ENCODE measurements at regions not wholly inside any gene's neighbourhood (a gene's known extent, or its start where the extent isn't known, plus 50 kb on each side); places are given as distances from the start of the nearest gene placed in this dataset.

DNA sequence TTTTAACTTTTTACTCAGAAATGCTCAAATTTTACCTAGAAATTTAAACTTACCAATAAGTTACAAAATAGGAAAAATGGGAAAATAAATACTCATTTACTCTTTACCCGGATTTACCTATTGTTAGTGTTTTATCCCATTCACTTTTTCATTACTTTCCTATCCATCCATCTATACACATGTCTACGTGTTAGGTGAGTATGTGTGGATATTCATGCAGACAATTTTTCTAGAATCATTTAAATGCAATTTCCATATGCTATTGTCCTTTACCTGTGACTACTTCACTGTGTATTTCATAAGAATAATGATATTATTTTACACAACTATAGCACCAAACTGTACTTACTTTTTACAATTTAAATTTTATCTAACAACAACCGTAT lies 896.6 kb upstream of the INTU start:
- 88 to 94% methylated on average over 3 of the region's 3 CpGs for WGBS, 2 donors
- ATAC-seq (ENCODE audit: low FRiP score in 2 of 2) = no peak

DNA sequence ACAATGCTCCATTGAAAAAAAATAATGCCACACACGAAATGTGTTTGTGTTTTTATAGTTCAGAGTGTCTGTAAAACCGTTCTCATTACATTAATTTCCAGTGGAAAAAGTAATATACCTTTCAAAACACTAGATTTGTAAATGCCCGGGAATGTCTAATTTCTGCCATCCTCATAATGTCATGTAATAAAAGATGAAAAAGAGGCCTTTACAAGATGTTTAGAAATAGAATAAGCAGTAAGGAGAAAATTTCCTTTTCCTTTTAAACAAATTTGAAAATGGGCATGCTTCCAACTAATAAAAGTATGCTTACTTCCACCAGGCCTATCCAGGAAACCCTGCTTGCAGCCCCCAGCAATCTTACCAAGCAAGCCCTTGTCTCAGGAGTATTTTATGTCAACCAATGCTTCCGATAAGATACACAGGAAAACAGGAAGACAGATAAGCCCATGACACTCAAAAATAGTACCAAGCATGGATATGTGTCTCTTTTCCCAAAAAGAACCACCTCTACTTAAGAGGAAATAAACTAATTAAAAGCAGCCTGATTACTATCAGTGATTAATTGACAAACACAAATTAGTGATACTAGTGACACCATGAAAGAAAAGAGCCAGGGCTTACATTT lies 894.7 kb upstream of the INTU start:
- TF ChIP-seq EP300 (IDR thresholded peaks at IDR 0.05) (no peak), POLR2A (IDR thresholded peaks at IDR 0.05) (no peak), POLR2AphosphoS5 (IDR thresholded peaks at IDR 0.05) (no peak)
- TF ChIP-seq, protein P1, sequence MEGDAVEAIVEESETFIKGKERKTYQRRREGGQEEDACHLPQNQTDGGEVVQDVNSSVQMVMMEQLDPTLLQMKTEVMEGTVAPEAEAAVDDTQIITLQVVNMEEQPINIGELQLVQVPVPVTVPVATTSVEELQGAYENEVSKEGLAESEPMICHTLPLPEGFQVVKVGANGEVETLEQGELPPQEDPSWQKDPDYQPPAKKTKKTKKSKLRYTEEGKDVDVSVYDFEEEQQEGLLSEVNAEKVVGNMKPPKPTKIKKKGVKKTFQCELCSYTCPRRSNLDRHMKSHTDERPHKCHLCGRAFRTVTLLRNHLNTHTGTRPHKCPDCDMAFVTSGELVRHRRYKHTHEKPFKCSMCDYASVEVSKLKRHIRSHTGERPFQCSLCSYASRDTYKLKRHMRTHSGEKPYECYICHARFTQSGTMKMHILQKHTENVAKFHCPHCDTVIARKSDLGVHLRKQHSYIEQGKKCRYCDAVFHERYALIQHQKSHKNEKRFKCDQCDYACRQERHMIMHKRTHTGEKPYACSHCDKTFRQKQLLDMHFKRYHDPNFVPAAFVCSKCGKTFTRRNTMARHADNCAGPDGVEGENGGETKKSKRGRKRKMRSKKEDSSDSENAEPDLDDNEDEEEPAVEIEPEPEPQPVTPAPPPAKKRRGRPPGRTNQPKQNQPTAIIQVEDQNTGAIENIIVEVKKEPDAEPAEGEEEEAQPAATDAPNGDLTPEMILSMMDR (IDR thresholded peaks at IDR 0.05) = no peak
- no peaks in the 10 kb centered on the region for H3K27me3 ChIP-seq
- no peaks in the 10 kb centered on the region for H3K4me1 ChIP-seq
- H3K4me3 ChIP-seq = no peak overlapping the region
- ATAC-seq (ENCODE audit: low FRiP score in 2 of 2) = no peak
- no peaks in the 10 kb centered on the region for H3K36me3 ChIP-seq
- H3K9me3 ChIP-seq = no peaks in the 10 kb centered on the region
- no peak for DNase-seq
- 48 to 64% methylated on average over 4 of the region's 4 CpGs for WGBS, 2 donors
- no peak overlapping the region for H3K27ac ChIP-seq

More for the DNA sequence above, 896.6 kb upstream of the INTU start:
- Histone ChIP-seq H3K36me3 (no peaks in the 10 kb centered on the region), H3K4me3 (no peak overlapping the region), H3K9me3 (no peaks in the 10 kb centered on the region), H3K27me3 (no peaks in the 10 kb centered on the region), H3K27ac (no peak overlapping the region), H3K4me1 (no peaks in the 10 kb centered on the region)
- no peak for DNase-seq
- TF ChIP-seq POLR2A (IDR thresholded peaks at IDR 0.05) (no peak), EP300 (IDR thresholded peaks at IDR 0.05) (no peak), POLR2AphosphoS5 (IDR thresholded peaks at IDR 0.05) (no peak)
- TF ChIP-seq, protein P1 (IDR thresholded peaks at IDR 0.05) = no peak

GRCh38 chr4:126738527-126738923 lies 894.2 kb upstream of the INTU start:
- no peak for TF ChIP-seq POLR2A (IDR thresholded peaks at IDR 0.05)
- no peak for TF ChIP-seq POLR2AphosphoS5 (IDR thresholded peaks at IDR 0.05)
- TF ChIP-seq, protein P1 (IDR thresholded peaks at IDR 0.05) = no peak
- no peak for TF ChIP-seq EP300 (IDR thresholded peaks at IDR 0.05)
- Histone ChIP-seq H3K9me3 (no peaks in the 10 kb centered on the region), H3K4me1 (no peaks in the 10 kb centered on the region), H3K27me3 (no peaks in the 10 kb centered on the region), H3K36me3 (no peaks in the 10 kb centered on the region), H3K27ac (no peak overlapping the region), H3K4me3 (no peak overlapping the region)
- WGBS, 2 donors = 65 to 66% methylated on average over 4 of the region's 4 CpGs
- DNase-seq = no peak
- no peak for ATAC-seq (ENCODE audit: low FRiP score in 2 of 2)

GRCh38 chr4:126738926-126739325 lies 893.8 kb upstream of the INTU start:
- Histone ChIP-seq H3K4me1 (no peaks in the 10 kb centered on the region), H3K4me3 (no peak overlapping the region), H3K36me3 (no peaks in the 10 kb centered on the region), H3K27ac (no peak overlapping the region), H3K27me3 (no peaks in the 10 kb centered on the region), H3K9me3 (no peaks in the 10 kb centered on the region)
- no peak for TF ChIP-seq POLR2A (IDR thresholded peaks at IDR 0.05)
- TF ChIP-seq, protein P1 (IDR thresholded peaks at IDR 0.05) = no peak
- TF ChIP-seq POLR2AphosphoS5 (IDR thresholded peaks at IDR 0.05) = no peak
- TF ChIP-seq EP300 (IDR thresholded peaks at IDR 0.05) = no peak
- WGBS, 2 donors = 0 to 77% methylated on average over 1 of the region's 1 CpG
- ATAC-seq (ENCODE audit: low FRiP score in 2 of 2) = no peak
- no peak for DNase-seq

- WGBS, 2 donors = 93 to 95% methylated on average over 6 of the region's 6 CpGs
- ATAC-seq (ENCODE audit: low FRiP score in 2 of 2) = no peak
- Histone ChIP-seq H3K4me1 (no peaks in the 10 kb centered on the region), H3K36me3 (no peaks in the 10 kb centered on the region), H3K4me3 (no peak overlapping the region), H3K27ac (no peak overlapping the region), H3K27me3 (no peaks in the 10 kb centered on the region), H3K9me3 (peaks cover 0 to 3% (median 1%) of the 10 kb centered on the region in 4 donors)
- no peak for DNase-seq
- no peak for TF ChIP-seq POLR2AphosphoS5 (IDR thresholded peaks at IDR 0.05)
- no peak for TF ChIP-seq POLR2A (IDR thresholded peaks at IDR 0.05)
- TF ChIP-seq, protein P1 (IDR thresholded peaks at IDR 0.05) = no peak
Measured at GRCh38 chr4:126740687-126741086, 892.1 kb upstream of the INTU start.
